CD4-positive, CD25-positive, alpha-beta regulatory T cell (primary cell): ENCODE measurements at regions not wholly inside any gene's neighbourhood (a gene's known extent, or its start where the extent isn't known, plus 50 kb on each side); places are given as distances from the start of the nearest gene placed in this dataset.
"Not testable (repeated sequence)": the region's sequence is repeated elsewhere in the genome, so short reads cannot be mapped to it uniquely, and the experiment has no call there.

Experiments used
- ATAC-seq, 2 donors: fragments of 150-1000 bp; cut with Tn5 transposase; one replicate each; pipeline ENCODE4 v1.10.0; 2021; ENCODE audit warnings: low read depth in 2 of 2, moderate number of reproducible peaks in 2 of 2, moderate library complexity in 1 of 2
- DNase-seq, 3 donors: peaks; one replicate each; pipeline versions ENCODE4 v3.0.0 to v3.0.0-alpha.2; 2012 to 2022; ENCODE audit warnings: mixed read lengths in 1 of 3
- H3K27ac ChIP-seq: one replicate; pipeline ENCODE4 v1.7.0; 2013; ENCODE audit warnings: mild to moderate bottlenecking, low read length; ENCODE audit not compliant: insufficient read depth, poor library complexity, severe bottlenecking
- H3K27me3 ChIP-seq: one replicate; pipeline ENCODE4 v1.7.0; 2013; ENCODE audit warnings: low read length; ENCODE audit not compliant: control insufficient read depth, insufficient read depth
- H3K36me3 ChIP-seq: one replicate; pipeline ENCODE4 v1.7.0; 2013; ENCODE audit warnings: mild to moderate bottlenecking, low read length, moderate library complexity; ENCODE audit not compliant: control insufficient read depth, insufficient read depth
- H3K4me1 ChIP-seq: 2 replicates; pipeline ENCODE4 v1.7.0; 2013; ENCODE audit warnings: mild to moderate bottlenecking, low read length; ENCODE audit not compliant: insufficient read depth, control insufficient read depth, poor library complexity, severe bottlenecking
- H3K4me3 ChIP-seq: one replicate; pipeline ENCODE4 v1.7.0; 2013; ENCODE audit warnings: low read depth, mild to moderate bottlenecking, low read length, moderate library complexity
- H3K9me3 ChIP-seq, 2 experiments: 1 replicate in 1 of 2; 2 replicates in 1 of 2; pipeline ENCODE4 v1.7.0; 2013; ENCODE audit warnings: low read length in 2 of 2, mild to moderate bottlenecking in 1 of 2, moderate library complexity in 1 of 2; ENCODE audit not compliant: control insufficient read depth in 2 of 2
- H3K27ac Mint-ChIP-seq, 3 donors: one replicate each; pipeline ENCODE4 v1.8.0; 2020 to 2022; ENCODE audit warnings: mild to moderate bottlenecking in 3 of 3, mixed read lengths in 3 of 3, moderate library complexity in 2 of 3
- H3K27me3 Mint-ChIP-seq: one replicate; pipeline ENCODE4 v1.8.0; 2022; ENCODE audit warnings: mild to moderate bottlenecking, mixed read lengths
- H3K36me3 Mint-ChIP-seq: one replicate; pipeline ENCODE4 v1.8.0; 2020; ENCODE audit warnings: mixed read lengths
- H3K4me1 Mint-ChIP-seq, 4 donors: one replicate each; pipeline ENCODE4 v1.8.0; 2020 to 2022; ENCODE audit warnings: mixed read lengths in 4 of 4, mild to moderate bottlenecking in 1 of 4
- H3K4me3 Mint-ChIP-seq, 4 donors: one replicate each; pipeline ENCODE4 v1.8.0; 2020 to 2022; ENCODE audit warnings: mild to moderate bottlenecking in 4 of 4, mixed read lengths in 4 of 4, moderate library complexity in 3 of 4
- H3K9me3 Mint-ChIP-seq, 7 donors: one replicate each; pipeline ENCODE4 v1.8.0; 2020 to 2022; ENCODE audit warnings: mixed read lengths in 7 of 7, mild to moderate bottlenecking in 3 of 7, moderate library complexity in 2 of 7

DNA sequence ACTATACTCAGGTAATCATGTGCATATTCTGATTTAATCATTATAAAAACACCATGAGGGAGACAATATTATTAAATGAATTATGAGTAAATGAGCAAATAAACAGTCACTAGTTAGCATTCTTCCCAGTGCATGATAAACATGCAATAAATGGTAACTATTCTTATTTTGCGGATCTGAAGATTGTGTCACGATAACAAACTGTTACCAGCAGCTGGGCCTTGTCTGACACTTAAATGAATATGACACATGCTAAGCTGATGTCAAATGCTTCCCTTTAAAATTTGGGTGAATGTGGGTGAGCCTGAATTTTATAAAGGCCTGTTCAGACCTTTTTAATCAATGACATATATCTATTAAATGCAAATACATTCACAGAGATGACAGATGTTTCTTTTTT, 68.2 kb upstream of the KIT start:
- Mint-ChIP-seq H3K27ac (no peak overlapping the region), H3K4me3 (no peak overlapping the region), H3K27me3 (no peaks in the 10 kb centered on the region), H3K36me3 (no peaks in the 10 kb centered on the region), H3K9me3 (peaks cover 0 to 3% (median 1%) of the 10 kb centered on the region in 7 donors), H3K4me1 (no peaks in the 10 kb centered on the region)
- no peak overlapping the region for H3K4me3 ChIP-seq
- H3K4me1 ChIP-seq, result no peaks in the 10 kb centered on the region
- H3K36me3 ChIP-seq, result no peaks in the 10 kb centered on the region
- no peaks in the 10 kb centered on the region for H3K27me3 ChIP-seq
- ATAC-seq, result no peak
- H3K27ac ChIP-seq, result no peak overlapping the region
- no peaks in the 10 kb centered on the region for H3K9me3 ChIP-seq
- no peak for DNase-seq

DNA sequence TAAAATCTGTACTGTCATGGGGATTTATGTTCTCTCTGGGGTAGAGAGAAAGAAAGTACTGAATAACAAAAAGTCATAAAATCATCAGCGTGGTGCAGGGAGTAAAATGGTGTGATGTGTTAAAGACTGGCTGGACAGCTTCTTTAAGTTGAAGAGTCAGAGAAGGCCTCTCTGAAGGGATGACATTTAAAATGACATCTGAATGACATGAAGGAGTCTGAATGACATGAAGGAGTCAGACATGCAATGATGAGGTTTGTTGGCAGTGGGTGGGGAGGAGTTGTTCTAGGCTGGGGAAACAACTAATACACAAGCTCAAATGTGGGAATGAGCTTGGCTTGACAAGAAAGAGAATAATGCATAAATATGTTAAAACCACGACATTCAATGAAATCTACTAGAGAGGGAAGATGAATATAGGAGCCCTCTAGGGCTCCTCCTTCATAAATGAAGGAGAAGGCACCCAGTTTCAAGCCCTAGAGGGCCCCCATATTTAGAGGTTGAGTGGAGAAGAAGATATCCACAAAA, 63.9 kb upstream of the KIT start:
- no peak for ATAC-seq
- peaks cover 0 to 6% (median 3%) of the 10 kb centered on the region in 7 donors for H3K9me3 Mint-ChIP-seq
- no peaks in the 10 kb centered on the region for H3K27me3 Mint-ChIP-seq
- H3K36me3 Mint-ChIP-seq, result no peaks in the 10 kb centered on the region
- Histone ChIP-seq H3K9me3 (no peaks in the 10 kb centered on the region), H3K27me3 (no peaks in the 10 kb centered on the region), H3K27ac (no peak overlapping the region), H3K36me3 (no peaks in the 10 kb centered on the region), H3K4me1 (no peaks in the 10 kb centered on the region), H3K4me3 (no peak overlapping the region)
- H3K4me3 Mint-ChIP-seq, result no peak overlapping the region
- no peak for DNase-seq
- no peak overlapping the region for H3K27ac Mint-ChIP-seq
- no peaks in the 10 kb centered on the region for H3K4me1 Mint-ChIP-seq

DNA sequence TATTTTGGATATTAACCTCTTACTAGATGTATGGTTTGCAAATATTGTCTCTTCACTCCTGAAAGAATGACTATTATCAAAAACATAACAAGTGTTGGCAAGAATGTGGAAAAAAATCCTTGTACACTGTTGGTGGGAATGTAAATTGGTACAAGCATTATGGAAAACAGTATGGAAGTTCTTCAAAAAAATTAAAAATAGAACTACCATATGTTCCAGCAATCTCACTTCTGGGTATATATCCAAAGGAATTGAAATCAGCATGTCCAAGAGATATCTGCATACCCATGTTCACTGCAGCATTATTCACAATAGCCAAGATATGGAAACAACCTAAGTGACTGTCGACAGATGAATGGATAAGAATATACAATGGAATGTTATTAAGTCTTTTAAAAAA, 61.6 kb upstream of the KIT start:
- no peak overlapping the region for H3K27ac Mint-ChIP-seq
- no peak for ATAC-seq
- H3K9me3 Mint-ChIP-seq, result peaks cover 0 to 6% (median 3%) of the 10 kb centered on the region in 7 donors

DNA sequence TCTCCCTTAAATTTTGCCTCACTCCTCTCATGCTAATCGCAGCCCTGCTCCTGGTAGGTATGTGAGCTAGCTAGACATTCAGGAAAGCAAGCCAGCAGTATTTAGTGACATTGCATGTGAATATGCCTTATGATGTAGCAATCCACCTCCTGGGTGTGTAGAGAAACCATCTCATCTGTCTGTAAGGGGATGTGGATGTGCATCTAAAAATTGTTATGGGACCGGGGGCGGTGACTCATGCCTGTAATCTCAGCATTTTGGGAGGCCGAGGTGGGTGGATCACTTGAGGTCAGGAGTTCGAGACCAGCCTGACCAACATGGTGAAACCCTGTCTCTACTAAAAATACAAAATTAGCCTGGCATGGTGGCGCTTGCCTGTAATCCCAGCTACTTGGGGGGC, 60.1 kb upstream of the KIT start:
- H3K4me3 Mint-ChIP-seq, H3K36me3 ChIP-seq, H3K4me1 ChIP-seq, H3K36me3 Mint-ChIP-seq, ATAC-seq, H3K27me3 Mint-ChIP-seq, H3K27me3 ChIP-seq, H3K9me3 Mint-ChIP-seq, H3K27ac ChIP-seq, H3K4me3 ChIP-seq, DNase-seq, H3K27ac Mint-ChIP-seq, H3K4me1 Mint-ChIP-seq, H3K9me3 ChIP-seq: not testable (repeated sequence)

More for the DNA sequence above, 61.6 kb upstream of the KIT start:
- H3K27ac ChIP-seq, result no peak overlapping the region
- Mint-ChIP-seq H3K36me3 (no peaks in the 10 kb centered on the region), H3K4me3 (no peak overlapping the region), H3K4me1 (no peaks in the 10 kb centered on the region), H3K27me3 (no peaks in the 10 kb centered on the region)
- H3K36me3 ChIP-seq, result no peaks in the 10 kb centered on the region
- no peak overlapping the region for H3K4me3 ChIP-seq
- no peaks in the 10 kb centered on the region for H3K9me3 ChIP-seq
- no peak for DNase-seq
- H3K27me3 ChIP-seq, result no peaks in the 10 kb centered on the region
- no peaks in the 10 kb centered on the region for H3K4me1 ChIP-seq

GRCh38 chr4:54602175-54602574, 55.6 kb upstream of the KIT start:
- H3K27ac ChIP-seq, H3K36me3 Mint-ChIP-seq, H3K27ac Mint-ChIP-seq, H3K9me3 ChIP-seq, ATAC-seq, H3K9me3 Mint-ChIP-seq, H3K4me3 ChIP-seq, H3K4me1 Mint-ChIP-seq, H3K27me3 ChIP-seq, H3K27me3 Mint-ChIP-seq, H3K36me3 ChIP-seq, H3K4me3 Mint-ChIP-seq, H3K4me1 ChIP-seq, DNase-seq: not testable (repeated sequence)

- ATAC-seq (no peak), DNase-seq (no peak)
- Mint-ChIP-seq H3K27me3 (no peaks in the 10 kb centered on the region), H3K4me1 (no peaks in the 10 kb centered on the region), H3K9me3 (peaks cover 0 to 3% (median 0%) of the 10 kb centered on the region in 7 donors), H3K4me3 (no peak overlapping the region), H3K36me3 (no peaks in the 10 kb centered on the region), H3K27ac (peak overlapping the region in 1 of 3 donors; percentile 70)
- no peaks in the 10 kb centered on the region for H3K9me3 ChIP-seq
- no peaks in the 10 kb centered on the region for H3K36me3 ChIP-seq
- H3K27ac ChIP-seq, result no peak overlapping the region
- H3K4me1 ChIP-seq, result no peaks in the 10 kb centered on the region
- H3K4me3 ChIP-seq, result no peak overlapping the region
- no peaks in the 10 kb centered on the region for H3K27me3 ChIP-seq
These were observed 50.7 kb upstream of the KIT start for GRCh38 chr4:54607067-54607466.

GRCh38 chr4:54607521-54607920, 50.2 kb upstream of the KIT start:
- Mint-ChIP-seq H3K4me3 (no peak overlapping the region), H3K9me3 (peaks cover 0 to 3% (median 0%) of the 10 kb centered on the region in 7 donors), H3K36me3 (no peaks in the 10 kb centered on the region), H3K27me3 (no peaks in the 10 kb centered on the region), H3K27ac (peak overlapping the region in 1 of 3 donors; percentile 70), H3K4me1 (no peaks in the 10 kb centered on the region)
- H3K4me3 ChIP-seq, result no peak overlapping the region
- no peaks in the 10 kb centered on the region for H3K36me3 ChIP-seq
- no peaks in the 10 kb centered on the region for H3K27me3 ChIP-seq
- no peak for ATAC-seq
- H3K27ac ChIP-seq, result no peak overlapping the region
- no peaks in the 10 kb centered on the region for H3K9me3 ChIP-seq
- no peaks in the 10 kb centered on the region for H3K4me1 ChIP-seq
- DNase-seq, result no peak
